ENCODE measurements at regions not wholly inside any gene's neighbourhood (a gene's known extent, or its start where the extent isn't known, plus 50 kb on each side); places are given as distances from the start of the nearest gene placed in this dataset.

GRCh38 chr9:107970726-107971125 lies 481.2 kb upstream of the KLF4 start:
- Histone ChIP-seq H3K27ac (ENCODE audit: low read depth in 1 of 2, low read length in 1 of 2) (no peak overlapping the region), H3K4me3 (no peak overlapping the region), H3K36me3 (ENCODE audit: control insufficient read depth in 4 of 4, insufficient read depth in 4 of 4, low read length in 4 of 4) (no peaks in the 10 kb centered on the region), H3K4me1 (ENCODE audit: control insufficient read depth in 5 of 5, insufficient read depth in 5 of 5, low read length in 5 of 5) (peaks cover 0 to 19% (median 5%) of the 10 kb centered on the region in 5 donors), H3K9ac (ENCODE audit: insufficient read depth in 1 of 2, low read length in 2 of 2) (no peak overlapping the region), H3K27me3 (ENCODE audit: control insufficient read depth in 3 of 3, insufficient read depth in 3 of 3, low read length in 2 of 3) (no peaks in the 10 kb centered on the region), H3K9me3 (ENCODE audit: control insufficient read depth in 4 of 4, insufficient read depth in 3 of 4, low read length in 3 of 4) (peaks cover 0 to 2% (median 0%) of the 10 kb centered on the region in 4 donors)
- DNase-seq = peak in 2 of 3 donors; percentile 29 to 30
- 89 to 90% methylated on average over 5 of the region's 5 CpGs for WGBS, 2 donors
- ATAC-seq (ENCODE audit: insufficient read depth, low FRiP score) = no peak
- TF ChIP-seq CTCF (IDR thresholded peaks at IDR 0.05; ENCODE audit: control extremely low read depth, extremely low read depth) = no peak

DNA sequence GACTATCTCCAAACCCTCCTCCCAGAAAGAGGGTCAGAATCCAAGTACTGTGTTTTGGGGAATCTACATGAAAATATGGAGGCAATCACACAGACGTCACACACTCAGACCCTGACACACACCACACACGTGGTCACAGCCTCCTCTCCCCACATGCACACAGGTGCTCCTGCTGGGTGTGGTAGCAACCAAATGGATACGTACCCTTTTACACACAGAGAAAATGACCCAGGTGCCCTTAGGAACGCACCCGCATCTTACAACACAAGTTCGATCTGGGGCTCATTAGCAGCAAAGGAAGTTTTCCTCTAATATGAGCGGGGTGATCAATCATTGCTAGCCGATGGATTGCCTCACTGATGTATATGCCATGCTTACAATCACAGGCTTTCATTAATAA lies 480.2 kb upstream of the KLF4 start:
- no peaks in the 10 kb centered on the region for H3K27me3 ChIP-seq (ENCODE audit: control insufficient read depth in 3 of 3, insufficient read depth in 3 of 3, low read length in 2 of 3)
- no peak for DNase-seq
- no peak for TF ChIP-seq CTCF (IDR thresholded peaks at IDR 0.05; ENCODE audit: control extremely low read depth, extremely low read depth)
- H3K9me3 ChIP-seq (ENCODE audit: control insufficient read depth in 4 of 4, insufficient read depth in 3 of 4, low read length in 3 of 4) = peaks cover 0 to 2% (median 0%) of the 10 kb centered on the region in 4 donors
- peaks cover 0 to 19% (median 5%) of the 10 kb centered on the region in 5 donors for H3K4me1 ChIP-seq (ENCODE audit: control insufficient read depth in 5 of 5, insufficient read depth in 5 of 5, low read length in 5 of 5)
- no peak overlapping the region for H3K9ac ChIP-seq (ENCODE audit: insufficient read depth in 1 of 2, low read length in 2 of 2)
- ATAC-seq (ENCODE audit: insufficient read depth, low FRiP score) = no peak
- H3K36me3 ChIP-seq (ENCODE audit: control insufficient read depth in 4 of 4, insufficient read depth in 4 of 4, low read length in 4 of 4) = no peaks in the 10 kb centered on the region
- no peak overlapping the region for H3K27ac ChIP-seq (ENCODE audit: low read depth in 1 of 2, low read length in 1 of 2)
- WGBS, 2 donors = 78 to 82% methylated on average over 8 of the region's 8 CpGs
- no peak overlapping the region for H3K4me3 ChIP-seq

GRCh38 chr9:107969141-107969540 lies 479.6 kb upstream of the KLF4 start:
- H3K4me3 ChIP-seq = no peak overlapping the region
- no peak overlapping the region for H3K9ac ChIP-seq (ENCODE audit: insufficient read depth in 1 of 2, low read length in 2 of 2)
- WGBS, 2 donors = 86 to 93% methylated on average over 5 of the region's 5 CpGs
- TF ChIP-seq CTCF (IDR thresholded peaks at IDR 0.05; ENCODE audit: control extremely low read depth, extremely low read depth) = no peak
- H3K4me1 ChIP-seq (ENCODE audit: control insufficient read depth in 5 of 5, insufficient read depth in 5 of 5, low read length in 5 of 5) = peaks cover 0 to 19% (median 5%) of the 10 kb centered on the region in 5 donors
- no peaks in the 10 kb centered on the region for H3K36me3 ChIP-seq (ENCODE audit: control insufficient read depth in 4 of 4, insufficient read depth in 4 of 4, low read length in 4 of 4)
- peaks cover 0 to 2% (median 0%) of the 10 kb centered on the region in 4 donors for H3K9me3 ChIP-seq (ENCODE audit: control insufficient read depth in 4 of 4, insufficient read depth in 3 of 4, low read length in 3 of 4)
- DNase-seq (no peak), ATAC-seq (ENCODE audit: insufficient read depth, low FRiP score) (no peak)
- H3K27ac ChIP-seq (ENCODE audit: low read depth in 1 of 2, low read length in 1 of 2) = no peak overlapping the region
- H3K27me3 ChIP-seq (ENCODE audit: control insufficient read depth in 3 of 3, insufficient read depth in 3 of 3, low read length in 2 of 3) = no peaks in the 10 kb centered on the region

- peaks cover 0 to 2% (median 0%) of the 10 kb centered on the region in 4 donors for H3K9me3 ChIP-seq (ENCODE audit: control insufficient read depth in 4 of 4, insufficient read depth in 3 of 4, low read length in 3 of 4)
- peaks cover 0 to 5% (median 0%) of the 10 kb centered on the region in 5 donors for H3K4me1 ChIP-seq (ENCODE audit: control insufficient read depth in 5 of 5, insufficient read depth in 5 of 5, low read length in 5 of 5)
Measured at GRCh38 chr9:107963246-107963645, 473.7 kb upstream of the KLF4 start.

More at GRCh38 chr9:107963246-107963645, 473.7 kb upstream of the KLF4 start:
- Histone ChIP-seq H3K27ac (ENCODE audit: low read depth in 1 of 2, low read length in 1 of 2) (no peak overlapping the region), H3K36me3 (ENCODE audit: control insufficient read depth in 4 of 4, insufficient read depth in 4 of 4, low read length in 4 of 4) (no peaks in the 10 kb centered on the region), H3K4me3 (no peak overlapping the region), H3K9ac (ENCODE audit: insufficient read depth in 1 of 2, low read length in 2 of 2) (no peak overlapping the region), H3K27me3 (ENCODE audit: control insufficient read depth in 3 of 3, insufficient read depth in 3 of 3, low read length in 2 of 3) (no peaks in the 10 kb centered on the region)
- DNase-seq (no peak), ATAC-seq (ENCODE audit: insufficient read depth, low FRiP score) (no peak)
- no peak for TF ChIP-seq CTCF (IDR thresholded peaks at IDR 0.05; ENCODE audit: control extremely low read depth, extremely low read depth)
- 49 to 68% methylated on average over 2 of the region's 2 CpGs for WGBS, 2 donors
